HT1080 (cell line): ENCODE measurements at regions not wholly inside any gene's neighbourhood (a gene's known extent, or its start where the extent isn't known, plus 50 kb on each side); places are given as distances from the start of the nearest gene placed in this dataset.

Experiments
- DNase-seq: peaks from one replicate; pipeline ENCODE4 v3.0.0-alpha.2; 2015; ENCODE audit warnings: low read depth

- no peak for DNase-seq
Observed at GRCh38 chr13:83220241-83220640, 662.0 kb downstream of the SLITRK1 start.

GRCh38 chr13:83219832-83220231 is 662.4 kb downstream of the SLITRK1 start:
- no peak for DNase-seq

- DNase-seq, result no peak
Observed at GRCh38 chr13:83216479-83217245, 665.6 kb downstream of the SLITRK1 start.

GRCh38 chr13:83215627-83216026 is 666.6 kb downstream of the SLITRK1 start:
- peak; percentile 57 for DNase-seq

GRCh38 chr13:83214452-83214851 is 667.8 kb downstream of the SLITRK1 start:
- no peak for DNase-seq

GRCh38 chr13:83211301-83211700 is 671.0 kb downstream of the SLITRK1 start:
- no peak for DNase-seq

GRCh38 chr13:83204886-83205285 is 677.4 kb downstream of the SLITRK1 start:
- DNase-seq, result no peak

- no peak for DNase-seq
Observed at GRCh38 chr13:83201506-83201905, 680.8 kb downstream of the SLITRK1 start.

- no peak for DNase-seq
Observed at GRCh38 chr13:83197316-83197715, 685.0 kb downstream of the SLITRK1 start.

GRCh38 chr13:83190020-83190419 is 692.3 kb downstream of the SLITRK1 start:
- DNase-seq, result no peak

- no peak for DNase-seq
Observed at GRCh38 chr13:83184819-83185218, 697.5 kb downstream of the SLITRK1 start.

- no peak for DNase-seq
Observed at GRCh38 chr13:83184150-83184475, 698.2 kb downstream of the SLITRK1 start.

GRCh38 chr13:83183439-83184149 is 698.7 kb downstream of the SLITRK1 start:
- DNase-seq, result no peak

- no peak for DNase-seq
Observed at GRCh38 chr13:83182845-83183244, 699.4 kb downstream of the SLITRK1 start.

GRCh38 chr13:83178008-83178407 is 704.3 kb downstream of the SLITRK1 start:
- no peak for DNase-seq

- DNase-seq, result no peak
Observed at GRCh38 chr13:83168590-83168989, 713.7 kb downstream of the SLITRK1 start.

GRCh38 chr13:83167203-83167602 is 715.1 kb downstream of the SLITRK1 start:
- DNase-seq, result no peak

GRCh38 chr13:83166550-83166949 is 715.7 kb downstream of the SLITRK1 start:
- DNase-seq, result no peak

GRCh38 chr13:83162493-83162892 is 719.8 kb downstream of the SLITRK1 start:
- DNase-seq, result no peak

GRCh38 chr13:83153848-83154247 is 728.4 kb downstream of the SLITRK1 start:
- DNase-seq, result no peak

- no peak for DNase-seq
Observed at GRCh38 chr13:83151308-83151660, 731.0 kb downstream of the SLITRK1 start.

- no peak for DNase-seq
Observed at GRCh38 chr13:83150616-83151307, 731.5 kb downstream of the SLITRK1 start.

GRCh38 chr13:83136660-83137059 is 745.6 kb downstream of the SLITRK1 start:
- no peak for DNase-seq
